Osteoblast (primary cell): ENCODE measurements at regions not wholly inside any gene's neighbourhood (a gene's known extent, or its start where the extent isn't known, plus 50 kb on each side); places are given as distances from the start of the nearest gene placed in this dataset.

Experiments used
- DNase-seq: peaks from one replicate; pipeline ENCODE4 v3.0.0; 2011; ENCODE audit warnings: low spot score, mixed read lengths; ENCODE audit not compliant: insufficient read length; ENCODE audit errors: missing footprints
- H2AFZ ChIP-seq: 2 replicates; pipeline ENCODE4 v1.6.0; 2011; ENCODE audit warnings: mild to moderate bottlenecking, low read length
- H3K27ac ChIP-seq: 2 replicates; pipeline ENCODE4 v1.5.1; 2011; ENCODE audit warnings: mild to moderate bottlenecking, low read depth, low read length, moderate library complexity
- H3K27me3 ChIP-seq: 2 replicates; pipeline ENCODE4 v1.6.0; 2012; ENCODE audit warnings: mild to moderate bottlenecking, control low read depth, inconsistent platforms, low read length, moderate library complexity; ENCODE audit not compliant: insufficient read depth
- H3K36me3 ChIP-seq: 2 replicates; pipeline ENCODE4 v1.5.1; 2011; ENCODE audit warnings: mild to moderate bottlenecking, low read length, control low read depth, moderate library complexity; ENCODE audit not compliant: insufficient read depth
- H3K4me1 ChIP-seq: 2 replicates; pipeline ENCODE4 v1.5.1; 2011; ENCODE audit warnings: mild to moderate bottlenecking, low read length, control low read depth, moderate library complexity; ENCODE audit not compliant: insufficient read depth
- H3K4me2 ChIP-seq: 2 replicates; pipeline ENCODE4 v1.6.0; 2011; ENCODE audit warnings: mild to moderate bottlenecking, low read length; ENCODE audit not compliant: insufficient read depth
- H3K4me3 ChIP-seq: fragments of 200-600 bp; sonication (generic); 3 replicates; pipeline ENCODE4 v1.5.1; 2012; ENCODE audit warnings: mild to moderate bottlenecking, low read length, inconsistent platforms; ENCODE audit not compliant: insufficient read depth
- H3K79me2 ChIP-seq: 2 replicates; pipeline ENCODE4 v1.6.0; 2012; ENCODE audit warnings: mild to moderate bottlenecking, low read length, control low read depth, inconsistent platforms; ENCODE audit not compliant: insufficient read depth
- H3K9me3 ChIP-seq: 2 replicates; pipeline ENCODE4 v1.5.1; 2011; ENCODE audit warnings: low read depth, low read length, control low read depth
- H4K20me1 ChIP-seq: 2 replicates; pipeline ENCODE4 v1.6.0; 2012; ENCODE audit warnings: mild to moderate bottlenecking, low read length, control low read depth; ENCODE audit not compliant: insufficient read depth
- CTCF ChIP-seq: IDR thresholded peaks from 2 replicates; pipeline ENCODE4 v1.5.1; 2011; ENCODE audit warnings: mild to moderate bottlenecking, low read depth, low read length, moderate library complexity; ENCODE audit errors: extremely low read depth

DNA sequence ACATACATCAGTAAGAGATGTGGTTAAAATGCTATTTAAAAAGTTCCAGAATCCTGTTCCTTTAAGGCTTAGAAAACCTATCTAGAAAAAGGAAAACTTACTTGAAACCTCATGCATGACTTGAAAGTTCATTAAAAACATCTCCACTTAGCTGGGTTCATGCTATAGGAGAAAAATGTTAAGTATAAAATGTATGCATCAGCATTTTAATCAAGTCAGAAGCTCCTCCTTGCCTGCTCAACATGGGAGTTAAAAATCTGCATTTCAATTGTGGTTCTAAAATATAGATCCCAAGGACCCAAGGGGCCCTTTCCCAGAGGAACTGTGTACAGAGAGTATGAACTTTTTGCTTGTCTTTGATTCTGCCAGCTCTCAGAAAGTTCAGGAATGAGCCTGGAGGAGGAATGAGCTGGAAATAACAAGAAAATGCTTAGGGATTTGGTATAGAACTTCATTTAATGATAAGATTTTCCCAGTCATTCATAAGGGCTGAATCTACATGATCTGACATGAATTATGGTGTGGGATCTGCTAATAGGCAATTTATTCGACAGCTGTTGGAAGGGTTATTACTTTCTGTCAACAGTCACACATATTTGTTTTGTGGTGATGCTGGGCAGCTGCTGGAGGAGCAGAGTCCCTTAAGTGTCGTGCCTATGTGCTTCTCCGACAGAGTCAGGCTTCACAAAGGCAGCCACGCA lies 85.6 kb upstream of the MTPN start:
- Histone ChIP-seq H3K27ac (no peak overlapping the region), H3K79me2 (no peaks in the 10 kb centered on the region), H3K9me3 (no peaks in the 10 kb centered on the region), H2AFZ (no peak overlapping the region), H3K4me2 (no peak overlapping the region), H3K27me3 (no peaks in the 10 kb centered on the region), H4K20me1 (no peaks in the 10 kb centered on the region), H3K36me3 (no peaks in the 10 kb centered on the region), H3K4me3 (no peak overlapping the region), H3K4me1 (no peaks in the 10 kb centered on the region)
- DNase-seq = no peak
- no peak for TF ChIP-seq CTCF

GRCh38 chr7:136061433-136061832 lies 84.3 kb upstream of the MTPN start:
- DNase-seq = no peak
- H3K4me3 ChIP-seq = no peak overlapping the region
- H3K27me3 ChIP-seq = no peaks in the 10 kb centered on the region
- no peaks in the 10 kb centered on the region for H3K36me3 ChIP-seq
- no peaks in the 10 kb centered on the region for H3K4me1 ChIP-seq
- no peaks in the 10 kb centered on the region for H3K9me3 ChIP-seq
- H2AFZ ChIP-seq = no peak overlapping the region
- H3K27ac ChIP-seq = no peak overlapping the region
- no peaks in the 10 kb centered on the region for H4K20me1 ChIP-seq
- TF ChIP-seq CTCF = no peak
- no peak overlapping the region for H3K4me2 ChIP-seq
- H3K79me2 ChIP-seq = no peaks in the 10 kb centered on the region

DNA sequence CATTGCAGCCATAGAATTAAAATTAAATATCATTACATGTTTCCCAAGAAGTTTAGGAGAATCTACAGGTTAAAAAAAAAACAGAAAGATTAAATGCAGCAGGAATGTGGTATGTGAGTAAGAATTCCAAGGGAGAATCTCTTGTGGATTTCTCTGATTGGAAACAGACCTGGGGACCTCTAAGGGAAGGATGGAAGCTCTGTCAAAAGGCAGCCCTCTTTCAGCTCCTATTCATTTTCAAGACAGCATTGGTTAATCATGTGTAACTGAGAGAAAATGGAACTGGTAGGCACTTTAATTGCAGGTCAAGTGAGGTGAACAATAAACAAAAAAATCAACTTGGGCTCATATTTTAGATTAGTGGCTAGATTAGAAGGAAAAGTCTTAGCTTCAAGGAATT lies 81.4 kb upstream of the MTPN start:
- H3K4me2 ChIP-seq = no peak overlapping the region
- H3K27ac ChIP-seq = no peak overlapping the region
- no peaks in the 10 kb centered on the region for H3K9me3 ChIP-seq
- no peaks in the 10 kb centered on the region for H3K79me2 ChIP-seq
- no peaks in the 10 kb centered on the region for H4K20me1 ChIP-seq
- no peaks in the 10 kb centered on the region for H3K27me3 ChIP-seq
- H3K4me1 ChIP-seq = no peaks in the 10 kb centered on the region
- no peaks in the 10 kb centered on the region for H3K36me3 ChIP-seq
- H2AFZ ChIP-seq = no peak overlapping the region
- H3K4me3 ChIP-seq = no peak overlapping the region
- TF ChIP-seq CTCF = no peak
- DNase-seq = no peak

GRCh38 chr7:136057509-136057908 lies 80.3 kb upstream of the MTPN start:
- Histone ChIP-seq H2AFZ (no peak overlapping the region), H3K27ac (no peak overlapping the region), H3K4me1 (no peaks in the 10 kb centered on the region), H3K9me3 (no peaks in the 10 kb centered on the region), H3K4me3 (no peak overlapping the region), H3K36me3 (no peaks in the 10 kb centered on the region), H3K79me2 (no peaks in the 10 kb centered on the region), H4K20me1 (no peaks in the 10 kb centered on the region), H3K27me3 (no peaks in the 10 kb centered on the region), H3K4me2 (no peak overlapping the region)
- TF ChIP-seq CTCF = no peak
- DNase-seq = no peak
